Right lobe of liver (tissue), 4 donors: ENCODE measurements at regions not wholly inside any gene's neighbourhood (a gene's known extent, or its start where the extent isn't known, plus 50 kb on each side); places are given as distances from the start of the nearest gene placed in this dataset.

Experiments
- POLR2A ChIP-seq: fragments of 450-650 bp; IDR thresholded peaks from one replicate; pipeline ENCODE4 v1.6.1; 2017; ENCODE audit warnings: antibody characterized with exemption, mild to moderate bottlenecking
- TF ChIP-seq, protein P1 (sequence below), 4 donors: fragments of 200-600 bp in 3 of 4; fragments of 450-650 bp in 1 of 4; IDR thresholded peaks; one replicate each; pipeline versions ENCODE4 v1.5.1 to v1.8.0; 2016 to 2022; ENCODE audit warnings: antibody characterized with exemption in 4 of 4, mild to moderate bottlenecking in 2 of 4
- donor health status: DM: no; HTN: no; CAD: no.
- donor health status: DM: no; HTN: no; CAD: no.
- donor health status: DM: no; HTN: yes; CAD: no.

- no peak for TF ChIP-seq POLR2A
- TF ChIP-seq, protein P1, sequence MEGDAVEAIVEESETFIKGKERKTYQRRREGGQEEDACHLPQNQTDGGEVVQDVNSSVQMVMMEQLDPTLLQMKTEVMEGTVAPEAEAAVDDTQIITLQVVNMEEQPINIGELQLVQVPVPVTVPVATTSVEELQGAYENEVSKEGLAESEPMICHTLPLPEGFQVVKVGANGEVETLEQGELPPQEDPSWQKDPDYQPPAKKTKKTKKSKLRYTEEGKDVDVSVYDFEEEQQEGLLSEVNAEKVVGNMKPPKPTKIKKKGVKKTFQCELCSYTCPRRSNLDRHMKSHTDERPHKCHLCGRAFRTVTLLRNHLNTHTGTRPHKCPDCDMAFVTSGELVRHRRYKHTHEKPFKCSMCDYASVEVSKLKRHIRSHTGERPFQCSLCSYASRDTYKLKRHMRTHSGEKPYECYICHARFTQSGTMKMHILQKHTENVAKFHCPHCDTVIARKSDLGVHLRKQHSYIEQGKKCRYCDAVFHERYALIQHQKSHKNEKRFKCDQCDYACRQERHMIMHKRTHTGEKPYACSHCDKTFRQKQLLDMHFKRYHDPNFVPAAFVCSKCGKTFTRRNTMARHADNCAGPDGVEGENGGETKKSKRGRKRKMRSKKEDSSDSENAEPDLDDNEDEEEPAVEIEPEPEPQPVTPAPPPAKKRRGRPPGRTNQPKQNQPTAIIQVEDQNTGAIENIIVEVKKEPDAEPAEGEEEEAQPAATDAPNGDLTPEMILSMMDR (IDR thresholded peaks at IDR 0.05): no peak
Measured at GRCh38 chr10:120990831-120991230, 139.7 kb downstream of the WDR11 start.
